ENCODE measurements at regions not wholly inside any gene's neighbourhood (a gene's known extent, or its start where the extent isn't known, plus 50 kb on each side); places are given as distances from the start of the nearest gene placed in this dataset.

DNA sequence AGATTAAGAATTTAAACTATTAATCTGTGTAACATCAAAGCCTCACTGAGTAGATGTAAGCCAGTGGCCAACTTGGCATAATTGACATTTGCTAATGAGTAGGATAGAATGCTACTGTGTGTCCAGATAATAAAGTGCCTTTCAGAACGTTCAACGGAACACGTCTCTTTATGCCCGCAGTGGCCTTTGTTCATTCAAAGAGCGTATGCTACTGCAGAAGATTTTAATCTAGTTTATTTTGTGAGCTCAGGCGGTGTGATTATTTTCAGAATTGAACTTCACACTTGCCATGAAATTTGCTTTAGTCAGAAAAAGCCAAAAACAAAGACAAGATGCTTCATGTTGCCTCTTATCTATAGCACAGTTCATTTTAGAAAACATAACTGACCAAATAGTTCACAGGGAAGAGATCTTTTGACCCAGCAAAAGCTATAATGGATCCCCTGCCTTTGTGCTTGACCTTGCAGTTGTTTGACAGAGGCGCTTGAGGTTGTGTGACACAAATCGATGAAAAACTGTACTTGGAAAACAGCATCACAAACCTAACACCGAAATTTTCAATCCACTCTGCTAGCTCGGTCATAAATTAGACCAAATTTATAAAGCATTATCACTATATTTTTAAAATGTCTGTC, 530.9 kb upstream of the TYRP1 start:
- H3K9ac ChIP-seq (ENCODE audit: low read depth, low read length): no peak overlapping the region
- H2AFZ ChIP-seq (ENCODE audit: low read depth, low read length): no peak overlapping the region
- H3K4me3 ChIP-seq (ENCODE audit: low read depth in 1 of 2, low read length in 2 of 2): no peak overlapping the region
- no peaks in the 10 kb centered on the region for H3K9me3 ChIP-seq (ENCODE audit: insufficient read depth, low read length, severe bottlenecking)
- H3K27ac ChIP-seq (ENCODE audit: low read length): no peak overlapping the region
- DNase-seq (no peak), ATAC-seq (ENCODE audit: insufficient read depth, low read depth) (no peak)
- no peaks in the 10 kb centered on the region for H3K79me2 ChIP-seq (ENCODE audit: insufficient read depth, low read length)
- H3K36me3 ChIP-seq (ENCODE audit: insufficient read depth, low read length): no peaks in the 10 kb centered on the region
- TF ChIP-seq EZH2 (IDR thresholded peaks at IDR 0.05; ENCODE audit: borderline replicate concordance, low read depth, low read length, severe bottlenecking): no peak
- TF ChIP-seq, protein P1, sequence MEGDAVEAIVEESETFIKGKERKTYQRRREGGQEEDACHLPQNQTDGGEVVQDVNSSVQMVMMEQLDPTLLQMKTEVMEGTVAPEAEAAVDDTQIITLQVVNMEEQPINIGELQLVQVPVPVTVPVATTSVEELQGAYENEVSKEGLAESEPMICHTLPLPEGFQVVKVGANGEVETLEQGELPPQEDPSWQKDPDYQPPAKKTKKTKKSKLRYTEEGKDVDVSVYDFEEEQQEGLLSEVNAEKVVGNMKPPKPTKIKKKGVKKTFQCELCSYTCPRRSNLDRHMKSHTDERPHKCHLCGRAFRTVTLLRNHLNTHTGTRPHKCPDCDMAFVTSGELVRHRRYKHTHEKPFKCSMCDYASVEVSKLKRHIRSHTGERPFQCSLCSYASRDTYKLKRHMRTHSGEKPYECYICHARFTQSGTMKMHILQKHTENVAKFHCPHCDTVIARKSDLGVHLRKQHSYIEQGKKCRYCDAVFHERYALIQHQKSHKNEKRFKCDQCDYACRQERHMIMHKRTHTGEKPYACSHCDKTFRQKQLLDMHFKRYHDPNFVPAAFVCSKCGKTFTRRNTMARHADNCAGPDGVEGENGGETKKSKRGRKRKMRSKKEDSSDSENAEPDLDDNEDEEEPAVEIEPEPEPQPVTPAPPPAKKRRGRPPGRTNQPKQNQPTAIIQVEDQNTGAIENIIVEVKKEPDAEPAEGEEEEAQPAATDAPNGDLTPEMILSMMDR (IDR thresholded peaks at IDR 0.05; ENCODE audit: borderline replicate concordance, extremely low read depth, low read length, poor library complexity, severe bottlenecking): no peak
- no peak overlapping the region for H3K4me2 ChIP-seq (ENCODE audit: insufficient read depth, low read length)
- H3K27me3 ChIP-seq (ENCODE audit: insufficient read depth, low read length, poor library complexity): no peaks in the 10 kb centered on the region
- no peaks in the 10 kb centered on the region for H4K20me1 ChIP-seq (ENCODE audit: insufficient read depth, low read length)
- H3K4me1 ChIP-seq (ENCODE audit: insufficient read depth, low read length): no peaks in the 10 kb centered on the region

- no peaks in the 10 kb centered on the region for H3K36me3 ChIP-seq (ENCODE audit: insufficient read depth, low read length)
- H4K20me1 ChIP-seq (ENCODE audit: insufficient read depth, low read length): no peaks in the 10 kb centered on the region
- H3K9me3 ChIP-seq (ENCODE audit: insufficient read depth, low read length, severe bottlenecking): no peaks in the 10 kb centered on the region
- H3K79me2 ChIP-seq (ENCODE audit: insufficient read depth, low read length): no peaks in the 10 kb centered on the region
- no peak overlapping the region for H2AFZ ChIP-seq (ENCODE audit: low read depth, low read length)
- H3K4me2 ChIP-seq (ENCODE audit: insufficient read depth, low read length): no peak overlapping the region
- ATAC-seq (ENCODE audit: insufficient read depth, low read depth) (no peak), DNase-seq (no peak)
- TF ChIP-seq, protein P1 (IDR thresholded peaks at IDR 0.05; ENCODE audit: borderline replicate concordance, extremely low read depth, low read length, poor library complexity, severe bottlenecking): no peak
- no peak for TF ChIP-seq EZH2 (IDR thresholded peaks at IDR 0.05; ENCODE audit: borderline replicate concordance, low read depth, low read length, severe bottlenecking)
- no peaks in the 10 kb centered on the region for H3K4me1 ChIP-seq (ENCODE audit: insufficient read depth, low read length)
- H3K9ac ChIP-seq (ENCODE audit: low read depth, low read length): no peak overlapping the region
- no peak overlapping the region for H3K27ac ChIP-seq (ENCODE audit: low read length)
- no peak overlapping the region for H3K4me3 ChIP-seq (ENCODE audit: low read depth in 1 of 2, low read length in 2 of 2)
- no peaks in the 10 kb centered on the region for H3K27me3 ChIP-seq (ENCODE audit: insufficient read depth, low read length, poor library complexity)
These were observed 529.3 kb upstream of the TYRP1 start for GRCh38 chr9:12163723-12164458.

DNA sequence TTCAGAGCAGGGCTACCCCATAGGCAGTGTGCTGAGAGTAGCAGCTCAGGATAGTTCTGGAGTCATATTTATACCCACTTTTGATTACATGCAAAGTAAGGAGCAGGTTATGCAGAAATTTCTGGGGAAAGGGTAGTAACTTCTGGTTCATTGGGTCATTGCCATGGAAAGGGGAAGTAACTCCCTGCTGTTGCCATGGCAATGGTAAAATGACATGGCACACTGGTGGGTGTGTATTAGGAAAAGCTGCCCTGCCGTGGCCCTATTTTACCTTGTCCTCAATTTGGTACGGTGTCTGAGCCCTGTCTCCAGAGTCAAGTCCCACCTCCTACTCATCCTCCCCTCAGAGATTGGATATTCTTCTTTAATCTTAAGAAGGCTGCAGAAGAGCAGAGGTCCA, 526.7 kb upstream of the TYRP1 start:
- no peaks in the 10 kb centered on the region for H4K20me1 ChIP-seq (ENCODE audit: insufficient read depth, low read length)
- ATAC-seq (ENCODE audit: insufficient read depth, low read depth) (no peak), DNase-seq (no peak)
- no peaks in the 10 kb centered on the region for H3K36me3 ChIP-seq (ENCODE audit: insufficient read depth, low read length)
- H3K4me2 ChIP-seq (ENCODE audit: insufficient read depth, low read length): no peak overlapping the region
- H3K79me2 ChIP-seq (ENCODE audit: insufficient read depth, low read length): no peaks in the 10 kb centered on the region
- H3K4me1 ChIP-seq (ENCODE audit: insufficient read depth, low read length): no peaks in the 10 kb centered on the region
- no peaks in the 10 kb centered on the region for H3K9me3 ChIP-seq (ENCODE audit: insufficient read depth, low read length, severe bottlenecking)
- H3K27me3 ChIP-seq (ENCODE audit: insufficient read depth, low read length, poor library complexity): no peaks in the 10 kb centered on the region
- H3K4me3 ChIP-seq (ENCODE audit: low read depth in 1 of 2, low read length in 2 of 2): no peak overlapping the region
- H2AFZ ChIP-seq (ENCODE audit: low read depth, low read length): no peak overlapping the region
- H3K27ac ChIP-seq (ENCODE audit: low read length): no peak overlapping the region
- no peak overlapping the region for H3K9ac ChIP-seq (ENCODE audit: low read depth, low read length)
- TF ChIP-seq, protein P1 (IDR thresholded peaks at IDR 0.05; ENCODE audit: borderline replicate concordance, extremely low read depth, low read length, poor library complexity, severe bottlenecking): no peak
